ENCODE measurements at regions not wholly inside any gene's neighbourhood (a gene's known extent, or its start where the extent isn't known, plus 50 kb on each side); places are given as distances from the start of the nearest gene placed in this dataset.

DNA sequence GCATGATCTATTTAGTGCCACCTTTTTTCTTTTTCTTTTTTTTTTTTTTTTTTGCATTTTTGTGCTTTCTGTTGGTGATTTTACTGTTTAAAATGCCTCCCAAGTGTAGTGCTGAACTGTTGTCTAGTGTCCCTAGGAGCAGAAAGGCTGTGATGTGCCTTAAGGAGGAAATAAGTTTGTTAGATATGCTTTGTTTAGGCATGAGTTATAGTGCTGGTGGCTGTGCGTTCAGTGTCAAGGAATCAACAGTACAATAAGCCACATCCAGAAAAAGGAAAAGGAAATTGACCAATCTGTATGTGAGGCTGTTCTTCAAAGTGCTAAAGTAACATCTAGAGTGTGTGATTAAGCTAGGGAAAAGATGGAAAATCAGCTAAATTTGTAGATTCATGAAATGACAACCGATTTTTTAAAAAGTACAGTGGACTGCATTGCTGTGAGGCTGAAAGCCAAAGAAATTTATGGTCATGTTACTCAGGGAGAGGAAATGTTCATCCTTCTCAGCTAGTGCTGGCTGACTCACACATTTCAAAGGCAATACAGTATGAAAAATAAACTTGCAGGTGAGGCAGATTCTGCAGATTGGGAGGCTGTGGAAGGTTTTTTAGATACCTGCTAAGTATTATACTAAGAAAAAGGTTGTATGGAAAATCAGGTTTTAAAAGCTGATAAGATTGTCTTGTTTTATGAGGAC is 122.7 kb upstream of the ADCY1 start:
- TF ChIP-seq REST (IDR thresholded peaks at IDR 0.05; ENCODE audit: insufficient read depth in 1 of 2, low read depth in 2 of 2, low read length in 2 of 2) = no peak
- TF ChIP-seq SIN3A (IDR thresholded peaks at IDR 0.05; ENCODE audit: borderline replicate concordance, insufficient read depth, low read length) = no peak
- no peak for TF ChIP-seq TAF1 (IDR thresholded peaks at IDR 0.05; ENCODE audit: borderline replicate concordance, insufficient read depth, low read length)
- TF ChIP-seq FOXP2 (optimal IDR thresholded peaks at IDR 0.05; ENCODE audit: borderline replicate concordance, extremely low read depth, extremely low read length, insufficient read depth) = no peak
- TF ChIP-seq POLR2AphosphoS5 (IDR thresholded peaks at IDR 0.05; ENCODE audit: low read depth, low read length) = no peak

DNA sequence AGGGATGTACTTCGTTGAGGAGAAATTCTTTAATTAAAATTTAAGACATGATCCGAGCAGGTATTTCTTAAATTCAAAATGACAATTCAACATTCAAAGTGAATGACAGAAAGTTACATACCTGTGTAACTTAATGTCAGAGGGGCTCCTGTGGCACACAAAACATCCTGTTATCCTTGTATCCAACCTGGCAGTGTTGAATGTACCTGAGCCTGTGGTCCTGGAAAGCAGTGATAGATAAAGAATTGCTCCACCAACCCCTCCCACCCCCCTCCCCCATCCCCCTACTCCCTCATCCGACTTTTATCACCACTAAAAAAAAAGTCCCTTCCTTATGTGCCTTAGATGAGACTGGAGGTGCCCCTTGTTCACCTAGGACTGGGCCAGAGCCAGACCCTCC is 119.4 kb upstream of the ADCY1 start:
- TF ChIP-seq REST (IDR thresholded peaks at IDR 0.05; ENCODE audit: insufficient read depth in 1 of 2, low read depth in 2 of 2, low read length in 2 of 2) (no peak), FOXP2 (optimal IDR thresholded peaks at IDR 0.05; ENCODE audit: borderline replicate concordance, extremely low read depth, extremely low read length, insufficient read depth) (no peak), SIN3A (IDR thresholded peaks at IDR 0.05; ENCODE audit: borderline replicate concordance, insufficient read depth, low read length) (no peak), POLR2AphosphoS5 (IDR thresholded peaks at IDR 0.05; ENCODE audit: low read depth, low read length) (no peak), TAF1 (IDR thresholded peaks at IDR 0.05; ENCODE audit: borderline replicate concordance, insufficient read depth, low read length) (no peak)

DNA sequence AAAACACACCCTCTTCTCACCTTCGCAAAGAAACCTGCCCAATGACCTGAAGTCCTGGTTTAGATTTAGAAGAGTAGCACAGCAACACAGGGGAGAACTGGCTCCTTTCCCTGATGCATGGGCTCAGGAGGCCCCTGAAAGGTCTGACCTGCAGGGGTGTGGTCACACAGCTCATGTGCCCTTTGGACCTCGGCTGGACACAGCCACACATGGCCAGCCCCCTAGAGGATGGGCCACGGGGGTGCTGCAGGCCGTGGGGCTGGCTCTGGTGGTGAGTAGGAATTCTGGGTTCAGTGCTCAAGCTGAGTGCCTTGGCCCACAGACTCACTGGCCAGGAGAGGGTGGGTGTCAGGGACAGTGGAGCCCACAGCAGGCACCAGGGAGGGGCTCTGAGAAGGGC is 118.5 kb upstream of the ADCY1 start:
- TF ChIP-seq SIN3A (IDR thresholded peaks at IDR 0.05; ENCODE audit: borderline replicate concordance, insufficient read depth, low read length) (no peak), TAF1 (IDR thresholded peaks at IDR 0.05; ENCODE audit: borderline replicate concordance, insufficient read depth, low read length) (no peak), FOXP2 (optimal IDR thresholded peaks at IDR 0.05; ENCODE audit: borderline replicate concordance, extremely low read depth, extremely low read length, insufficient read depth) (no peak)

- TF ChIP-seq POLR2AphosphoS5 (IDR thresholded peaks at IDR 0.05; ENCODE audit: low read depth, low read length) = no peak
- no peak for TF ChIP-seq REST (IDR thresholded peaks at IDR 0.05; ENCODE audit: insufficient read depth in 1 of 2, low read depth in 2 of 2, low read length in 2 of 2)
- no peak for TF ChIP-seq TAF1 (IDR thresholded peaks at IDR 0.05; ENCODE audit: borderline replicate concordance, insufficient read depth, low read length)
- TF ChIP-seq FOXP2 (optimal IDR thresholded peaks at IDR 0.05; ENCODE audit: borderline replicate concordance, extremely low read depth, extremely low read length, insufficient read depth) = no peak
- TF ChIP-seq SIN3A (IDR thresholded peaks at IDR 0.05; ENCODE audit: borderline replicate concordance, insufficient read depth, low read length) = no peak
Observed at GRCh38 chr7:45456105-45456504, 118.1 kb upstream of the ADCY1 start.

- no peak for TF ChIP-seq SIN3A (IDR thresholded peaks at IDR 0.05; ENCODE audit: borderline replicate concordance, insufficient read depth, low read length)
- no peak for TF ChIP-seq TAF1 (IDR thresholded peaks at IDR 0.05; ENCODE audit: borderline replicate concordance, insufficient read depth, low read length)
- no peak for TF ChIP-seq FOXP2 (optimal IDR thresholded peaks at IDR 0.05; ENCODE audit: borderline replicate concordance, extremely low read depth, extremely low read length, insufficient read depth)
- TF ChIP-seq POLR2AphosphoS5 (IDR thresholded peaks at IDR 0.05; ENCODE audit: low read depth, low read length) = no peak
- no peak for TF ChIP-seq REST (IDR thresholded peaks at IDR 0.05; ENCODE audit: insufficient read depth in 1 of 2, low read depth in 2 of 2, low read length in 2 of 2)
Observed at GRCh38 chr7:45456747-45457524, 117.2 kb upstream of the ADCY1 start.
